ENCODE measurements at regions not wholly inside any gene's neighbourhood (a gene's known extent, or its start where the extent isn't known, plus 50 kb on each side); places are given as distances from the start of the nearest gene placed in this dataset.

- no peak overlapping the region for H2AFZ ChIP-seq (ENCODE audit: low read depth, low read length)
- no peaks in the 10 kb centered on the region for H4K20me1 ChIP-seq (replicated peaks; ENCODE audit: control insufficient read depth, extremely low read depth, insufficient read depth, low read length)
- no TSS peak for BruUV-seq (replicated peaks)
- POLR2A ChIA-PET: no interaction called here
- no peaks in the 10 kb centered on the region for H3K9me3 ChIP-seq (replicated peaks; ENCODE audit: control insufficient read depth, insufficient read depth, low read length)
- dilution Hi-C loops (cut with MboI; ENCODE audit: extremely low pct_ligation_motif_present, low sequenced_read_pairs): no loop called here
- CTCF ChIA-PET: interaction anchor here (0.6 to 0.8 kb wide), 4 partner anchors 18 to 677 kb away, joined by 3 read pairs; no protein-coding TSS in a partner anchor
- no peaks in the 10 kb centered on the region for H3K9me1 ChIP-seq (replicated peaks; ENCODE audit: control insufficient read depth, extremely low read depth, insufficient read depth, low read length)
- H3K9ac ChIP-seq (replicated peaks; ENCODE audit: extremely low read depth, insufficient read depth, low read length): no peak overlapping the region
- H3K4me1 ChIP-seq (ENCODE audit: control insufficient read depth, extremely low read depth, insufficient read depth, low read length): no peaks in the 10 kb centered on the region
- intact Hi-C loops (cut with micrococcal nuclease): no loop called here
- FAIRE-seq: no peak
- H3K79me2 ChIP-seq (ENCODE audit: control insufficient read depth, insufficient read depth, low read length): no peaks in the 10 kb centered on the region
- H3K27me3 ChIP-seq (ENCODE audit: control insufficient read depth in 2 of 2, insufficient read depth in 2 of 2, low read length in 2 of 2): peaks cover 7 to 11% of the 10 kb centered on the region in 2 experiments
- no peak overlapping the region for H3K4me2 ChIP-seq (ENCODE audit: insufficient read depth, low read length)
- H3K36me3 ChIP-seq (ENCODE audit: control insufficient read depth in 2 of 2, extremely low read depth in 1 of 2, insufficient read depth in 2 of 2, low read length in 2 of 2): no peaks in the 10 kb centered on the region
- H3K4me3 ChIP-seq (replicated peaks in 1 of 3; ENCODE audit: insufficient read depth in 1 of 3, low read depth in 1 of 3, low read length in 3 of 3): no peak overlapping the region
- H3K27ac ChIP-seq (ENCODE audit: insufficient read depth, low read depth, low read length): no peak overlapping the region
- TF ChIP-seq MYC (IDR thresholded peaks at IDR 0.05; ENCODE audit: low read depth, low read length) (no peak), FOS (IDR thresholded peaks at IDR 0.05; ENCODE audit: borderline replicate concordance, insufficient read depth, low read length) (no peak), POLR2AphosphoS5 (IDR thresholded peaks at IDR 0.05; ENCODE audit: insufficient read depth, low read depth, low read length) (no peak), EZH2 (IDR thresholded peaks at IDR 0.05; ENCODE audit: borderline replicate concordance, low read depth, low read length, severe bottlenecking) (no peak), GATA2 (IDR thresholded peaks at IDR 0.05; ENCODE audit: insufficient read depth, insufficient read length, low read depth, low read length) (no peak), POLR2A (IDR thresholded peaks at IDR 0.05; ENCODE audit: low read depth, low read length) (no peak), JUN (IDR thresholded peaks at IDR 0.05; ENCODE audit: borderline replicate concordance, insufficient read depth, insufficient read length, low read depth) (no peak)
- TF ChIP-seq, protein P1, sequence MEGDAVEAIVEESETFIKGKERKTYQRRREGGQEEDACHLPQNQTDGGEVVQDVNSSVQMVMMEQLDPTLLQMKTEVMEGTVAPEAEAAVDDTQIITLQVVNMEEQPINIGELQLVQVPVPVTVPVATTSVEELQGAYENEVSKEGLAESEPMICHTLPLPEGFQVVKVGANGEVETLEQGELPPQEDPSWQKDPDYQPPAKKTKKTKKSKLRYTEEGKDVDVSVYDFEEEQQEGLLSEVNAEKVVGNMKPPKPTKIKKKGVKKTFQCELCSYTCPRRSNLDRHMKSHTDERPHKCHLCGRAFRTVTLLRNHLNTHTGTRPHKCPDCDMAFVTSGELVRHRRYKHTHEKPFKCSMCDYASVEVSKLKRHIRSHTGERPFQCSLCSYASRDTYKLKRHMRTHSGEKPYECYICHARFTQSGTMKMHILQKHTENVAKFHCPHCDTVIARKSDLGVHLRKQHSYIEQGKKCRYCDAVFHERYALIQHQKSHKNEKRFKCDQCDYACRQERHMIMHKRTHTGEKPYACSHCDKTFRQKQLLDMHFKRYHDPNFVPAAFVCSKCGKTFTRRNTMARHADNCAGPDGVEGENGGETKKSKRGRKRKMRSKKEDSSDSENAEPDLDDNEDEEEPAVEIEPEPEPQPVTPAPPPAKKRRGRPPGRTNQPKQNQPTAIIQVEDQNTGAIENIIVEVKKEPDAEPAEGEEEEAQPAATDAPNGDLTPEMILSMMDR (IDR thresholded peaks at IDR 0.05; ENCODE audit: extremely low read depth in 1 of 2, insufficient read depth in 1 of 2, low read depth in 1 of 2, low read length in 2 of 2): no peak
- TF ChIP-seq, protein P2, sequence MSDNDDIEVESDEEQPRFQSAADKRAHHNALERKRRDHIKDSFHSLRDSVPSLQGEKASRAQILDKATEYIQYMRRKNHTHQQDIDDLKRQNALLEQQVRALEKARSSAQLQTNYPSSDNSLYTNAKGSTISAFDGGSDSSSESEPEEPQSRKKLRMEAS (IDR thresholded peaks at IDR 0.05; ENCODE audit: insufficient read depth, insufficient read length): no peak
- no peak for DNase-seq (ENCODE audit: low read depth, low spot score)
Observed at GRCh38 chr18:25453556-25454269, 101.7 kb upstream of the ZNF521 start.
